Thyroid gland (tissue), 4 donors: ENCODE measurements at regions not wholly inside any gene's neighbourhood (a gene's known extent, or its start where the extent isn't known, plus 50 kb on each side); places are given as distances from the start of the nearest gene placed in this dataset.
A peak's percentile ranks its signal among the peaks of the same experiment; 100 is the strongest.
"Not testable (repeated sequence)": the region's sequence is repeated elsewhere in the genome, so short reads cannot be mapped to it uniquely, and the experiment has no call there.

Source experiments
- DNase-seq, 2 donors: peaks; one replicate each; pipeline ENCODE4 v3.0.0-alpha.2; 2019
- H3K27ac ChIP-seq, 3 donors: fragments of 200-600 bp; sonication (generic); 1 replicate in 2 of 3; 2 replicates in 1 of 3; pipeline ENCODE4 v1.5.1; 2016 to 2019; ENCODE audit warnings: mild to moderate bottlenecking in 1 of 3, moderate library complexity in 1 of 3
- H3K27me3 ChIP-seq: fragments of 200-600 bp; sonication (generic); one replicate; pipeline ENCODE4 v1.5.1; 2019
- H3K36me3 ChIP-seq, 2 donors: fragments of 200-600 bp; sonication (generic); one replicate each; pipeline ENCODE4 v1.5.1; 2016 to 2019
- H3K4me1 ChIP-seq, 2 donors: fragments of 200-600 bp; sonication (generic); one replicate each; pipeline ENCODE4 v1.5.1; 2017 to 2019
- H3K4me3 ChIP-seq, 3 donors: fragments of 200-600 bp; sonication (generic); replicated peaks in 1 of 3; 1 replicate in 2 of 3; 2 replicates in 1 of 3; pipeline ENCODE4 v1.5.1; 2016; ENCODE audit warnings: mild to moderate bottlenecking in 1 of 3
- H3K9me3 ChIP-seq: fragments of 200-600 bp; sonication (generic); one replicate; pipeline ENCODE4 v1.5.1; 2017
- POLR2A ChIP-seq, 2 donors: fragments of 450-650 bp; IDR thresholded peaks; one replicate each; pipeline ENCODE4 v1.6.1; 2017; ENCODE audit warnings: antibody characterized with exemption in 2 of 2, mild to moderate bottlenecking in 2 of 2, moderate library complexity in 1 of 2
- WGBS, 2 donors: methylation state at CpG; one replicate each; pipeline ENCODE4 v1.1.5; 2017; 5-methylcytosine and 5-hydroxymethylcytosine counted together
- intact Hi-C: fragments of 100-400 bp; cut with DNase I; formaldehyde crosslinking; loops from one replicate; pipeline ENCODE4 v1.15.1; 2023
- TF ChIP-seq, protein P1 (sequence below), 6 experiments: fragments of 200-600 bp in 3 of 6; fragments of 450-650 bp in 3 of 6; sonication (generic) in 3 of 6; IDR thresholded peaks; one replicate each; pipeline ENCODE4 v1.5.1; 2016 to 2019; ENCODE audit warnings: antibody characterized with exemption in 6 of 6, mild to moderate bottlenecking in 2 of 6, inconsistent platforms in 1 of 6, moderate library complexity in 1 of 6

DNA sequence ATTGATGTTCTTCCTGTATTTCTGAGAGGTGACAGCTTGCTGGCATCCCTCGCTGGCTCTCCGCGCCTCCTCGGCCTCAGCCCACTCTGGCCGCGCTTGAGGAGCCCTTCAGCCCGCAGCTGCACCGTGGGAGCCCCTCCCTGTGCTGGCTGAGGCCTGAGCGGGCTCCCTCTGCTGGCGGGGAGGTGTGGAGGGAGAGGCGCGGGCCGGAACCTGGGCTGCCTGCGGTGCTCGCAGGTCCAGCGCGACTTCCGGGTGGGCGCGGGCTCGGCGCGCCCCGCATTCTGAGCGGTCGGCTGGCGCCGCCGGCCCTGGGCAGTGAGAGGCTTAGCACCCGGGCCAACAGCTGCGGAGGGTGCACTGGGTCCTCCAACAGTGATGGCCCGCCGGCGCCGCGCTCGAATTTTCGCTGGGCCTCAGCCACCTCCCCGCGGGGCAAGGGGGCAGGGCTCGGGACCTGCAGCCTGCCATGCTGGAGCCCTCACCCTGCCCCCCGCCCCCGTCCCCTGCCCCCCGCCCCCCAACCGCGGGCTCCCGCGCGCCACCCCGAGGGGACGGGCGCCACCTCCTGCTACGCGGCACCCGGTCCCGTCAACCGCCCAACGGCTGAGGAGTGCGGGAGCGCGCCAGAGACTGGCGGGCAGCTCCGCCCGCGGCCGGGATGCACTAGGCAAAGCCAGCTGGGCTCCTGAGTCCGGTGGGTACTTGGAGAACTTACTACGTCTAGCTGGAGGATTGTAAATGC lies 1353.4 kb upstream of the CDH18 start:
- H3K4me1 ChIP-seq, H3K27me3 ChIP-seq, intact Hi-C loops, H3K4me3 ChIP-seq, H3K27ac ChIP-seq, H3K36me3 ChIP-seq, H3K9me3 ChIP-seq: not testable (repeated sequence)
- WGBS, 2 donors: 53 to 79% methylated on average over 3 to 4 of the region's 68 CpGs
- DNase-seq: peak in 1 of 2 donors; percentile 3

DNA sequence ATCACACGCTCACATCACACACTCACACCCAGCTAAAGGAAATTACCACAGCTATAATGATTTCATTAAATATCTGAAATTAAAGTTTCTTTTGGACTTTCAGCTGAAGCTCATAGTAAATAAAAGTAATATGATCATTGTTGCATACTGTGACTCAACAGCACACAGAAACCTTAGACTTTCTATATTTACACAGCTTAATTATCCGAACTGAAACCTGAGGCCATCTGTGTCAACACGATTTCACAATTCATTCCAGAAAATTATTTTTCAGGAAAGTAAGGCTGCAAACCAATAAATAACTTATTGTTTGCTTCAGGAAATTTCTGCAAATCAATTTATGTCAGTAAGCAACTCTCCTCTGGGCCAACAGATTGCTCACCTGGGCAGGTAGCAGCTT lies 1352.2 kb upstream of the CDH18 start:
- H3K27me3 ChIP-seq, H3K36me3 ChIP-seq, H3K9me3 ChIP-seq, intact Hi-C loops, H3K4me3 ChIP-seq, H3K27ac ChIP-seq, H3K4me1 ChIP-seq, DNase-seq: not testable (repeated sequence)
- 92 to 98% methylated on average over 3 of the region's 3 CpGs for WGBS, 2 donors

DNA sequence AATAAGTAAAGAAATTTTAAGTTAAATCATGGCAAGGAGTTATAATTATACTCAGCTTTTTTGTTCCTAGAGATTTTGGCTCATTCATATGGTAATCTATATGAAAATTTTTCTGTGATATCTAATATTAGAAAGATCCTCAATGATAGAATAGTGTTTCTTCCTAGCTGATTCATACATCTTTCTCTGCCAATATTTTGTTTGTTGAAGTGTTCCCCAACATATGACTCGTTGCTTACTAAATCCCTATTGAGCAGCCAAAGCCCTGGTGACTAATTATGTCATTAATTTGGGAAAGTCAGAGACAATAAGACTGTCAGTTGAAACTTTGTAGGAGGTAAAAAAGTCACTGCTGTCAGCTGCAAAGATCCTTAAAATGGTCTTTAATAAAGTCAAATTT lies 1348.5 kb upstream of the CDH18 start:
- intact Hi-C loops, H3K9me3 ChIP-seq, H3K4me1 ChIP-seq, H3K4me3 ChIP-seq, H3K36me3 ChIP-seq, H3K27ac ChIP-seq, DNase-seq, H3K27me3 ChIP-seq: not testable (repeated sequence)
- WGBS, 2 donors: 41 to 52% methylated on average over 1 of the region's 1 CpG

DNA sequence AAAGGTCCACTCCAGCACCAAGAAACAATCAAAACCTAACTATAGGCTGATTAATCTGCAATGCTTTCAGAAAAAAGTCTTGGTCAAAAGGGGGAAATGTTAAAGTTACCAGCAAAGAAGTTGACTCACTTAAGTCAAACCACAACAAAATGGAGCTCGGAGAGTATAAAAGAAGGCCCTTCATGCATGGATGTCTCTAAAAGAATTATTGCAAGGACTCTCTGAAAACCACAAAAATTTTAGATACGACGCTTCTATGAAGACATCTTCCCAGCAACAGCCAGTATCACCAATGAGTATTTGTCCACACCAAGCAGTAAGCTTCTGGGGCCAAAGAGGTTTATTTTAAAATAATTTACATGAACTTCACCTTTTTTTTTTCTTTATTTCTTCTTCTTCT lies 1327.4 kb upstream of the CDH18 start:
- DNase-seq, intact Hi-C loops, H3K27ac ChIP-seq, H3K27me3 ChIP-seq, H3K9me3 ChIP-seq, H3K36me3 ChIP-seq, H3K4me1 ChIP-seq, H3K4me3 ChIP-seq: not testable (repeated sequence)
- 90 to 92% methylated on average over 3 of the region's 3 CpGs for WGBS, 2 donors

DNA sequence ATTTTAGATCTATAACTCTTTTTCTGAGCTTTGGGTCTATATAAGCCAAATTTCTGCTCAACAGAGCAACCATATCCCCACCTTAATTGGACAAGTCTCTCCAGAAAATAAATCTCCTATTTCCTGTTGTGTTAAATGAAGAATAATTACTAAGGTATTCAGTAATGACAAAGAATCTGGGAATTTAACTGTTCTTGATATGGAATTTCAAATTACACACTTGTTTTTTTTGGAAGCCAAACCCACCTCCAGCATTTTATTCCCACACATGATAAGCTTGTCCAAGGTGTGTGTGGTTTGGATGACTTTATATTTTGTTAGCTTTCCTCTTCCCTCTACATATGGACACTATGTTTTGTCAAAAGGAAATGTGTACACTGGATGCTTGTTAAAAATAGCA lies 1313.2 kb upstream of the CDH18 start:
- DNase-seq, H3K27me3 ChIP-seq, H3K4me3 ChIP-seq, intact Hi-C loops, H3K27ac ChIP-seq, H3K4me1 ChIP-seq, H3K9me3 ChIP-seq, H3K36me3 ChIP-seq: not testable (repeated sequence)

DNA sequence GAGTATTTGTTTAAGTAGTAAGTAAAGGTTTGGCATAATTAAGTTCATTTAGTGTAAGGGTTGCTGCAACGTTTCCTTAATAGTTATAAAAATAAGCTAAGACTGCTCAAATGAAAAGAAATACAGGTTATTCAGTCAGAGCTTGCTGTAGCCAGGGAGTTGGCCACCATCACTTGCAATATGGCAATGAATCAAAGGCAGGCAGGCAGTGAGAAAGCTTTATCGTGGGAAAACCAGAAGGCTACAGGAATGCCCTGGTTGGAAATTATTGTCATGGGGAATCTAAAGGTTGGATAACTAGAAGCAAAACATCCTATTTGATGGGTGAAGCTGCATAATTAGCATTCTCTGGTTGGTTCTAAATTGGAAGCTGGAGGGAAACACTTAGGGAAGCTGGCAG lies 1286.4 kb upstream of the CDH18 start:
- H3K27me3 ChIP-seq, DNase-seq, H3K4me1 ChIP-seq, intact Hi-C loops, H3K27ac ChIP-seq, H3K9me3 ChIP-seq, H3K4me3 ChIP-seq, H3K36me3 ChIP-seq: not testable (repeated sequence)
- 59 to 64% methylated on average over 2 of the region's 2 CpGs for WGBS, 2 donors

DNA sequence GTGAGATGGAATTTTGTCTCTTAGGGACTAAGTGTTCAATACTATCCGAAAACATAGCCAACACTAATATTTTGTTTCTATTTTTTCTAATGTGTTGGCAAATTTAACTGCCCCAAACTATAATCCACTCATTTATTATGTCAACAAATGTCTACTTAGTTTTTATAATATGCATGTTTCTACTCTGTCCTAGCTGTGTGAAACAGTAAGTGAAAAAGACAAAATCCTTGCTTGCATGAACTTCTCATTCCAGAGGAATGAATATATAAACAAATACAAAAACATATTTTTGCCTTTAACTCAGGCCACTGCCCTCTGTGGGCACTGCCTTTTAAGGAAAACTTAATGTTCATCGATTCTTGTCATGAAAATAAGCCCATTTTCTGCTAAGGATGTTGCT lies 1275.4 kb upstream of the CDH18 start:
- WGBS, 2 donors: 77 to 78% methylated on average over 2 of the region's 2 CpGs
- H3K27ac ChIP-seq: no peak overlapping the region
- intact Hi-C loops: no loop called here
- TF ChIP-seq POLR2A (IDR thresholded peaks at IDR 0.05): no peak
- TF ChIP-seq, protein P1, sequence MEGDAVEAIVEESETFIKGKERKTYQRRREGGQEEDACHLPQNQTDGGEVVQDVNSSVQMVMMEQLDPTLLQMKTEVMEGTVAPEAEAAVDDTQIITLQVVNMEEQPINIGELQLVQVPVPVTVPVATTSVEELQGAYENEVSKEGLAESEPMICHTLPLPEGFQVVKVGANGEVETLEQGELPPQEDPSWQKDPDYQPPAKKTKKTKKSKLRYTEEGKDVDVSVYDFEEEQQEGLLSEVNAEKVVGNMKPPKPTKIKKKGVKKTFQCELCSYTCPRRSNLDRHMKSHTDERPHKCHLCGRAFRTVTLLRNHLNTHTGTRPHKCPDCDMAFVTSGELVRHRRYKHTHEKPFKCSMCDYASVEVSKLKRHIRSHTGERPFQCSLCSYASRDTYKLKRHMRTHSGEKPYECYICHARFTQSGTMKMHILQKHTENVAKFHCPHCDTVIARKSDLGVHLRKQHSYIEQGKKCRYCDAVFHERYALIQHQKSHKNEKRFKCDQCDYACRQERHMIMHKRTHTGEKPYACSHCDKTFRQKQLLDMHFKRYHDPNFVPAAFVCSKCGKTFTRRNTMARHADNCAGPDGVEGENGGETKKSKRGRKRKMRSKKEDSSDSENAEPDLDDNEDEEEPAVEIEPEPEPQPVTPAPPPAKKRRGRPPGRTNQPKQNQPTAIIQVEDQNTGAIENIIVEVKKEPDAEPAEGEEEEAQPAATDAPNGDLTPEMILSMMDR (IDR thresholded peaks at IDR 0.05): no peak
- no peaks in the 10 kb centered on the region for H3K4me1 ChIP-seq
- no peaks in the 10 kb centered on the region for H3K36me3 ChIP-seq
- DNase-seq: no peak
- no peaks in the 10 kb centered on the region for H3K9me3 ChIP-seq
- H3K27me3 ChIP-seq: no peaks in the 10 kb centered on the region
- H3K4me3 ChIP-seq: no peak overlapping the region

DNA sequence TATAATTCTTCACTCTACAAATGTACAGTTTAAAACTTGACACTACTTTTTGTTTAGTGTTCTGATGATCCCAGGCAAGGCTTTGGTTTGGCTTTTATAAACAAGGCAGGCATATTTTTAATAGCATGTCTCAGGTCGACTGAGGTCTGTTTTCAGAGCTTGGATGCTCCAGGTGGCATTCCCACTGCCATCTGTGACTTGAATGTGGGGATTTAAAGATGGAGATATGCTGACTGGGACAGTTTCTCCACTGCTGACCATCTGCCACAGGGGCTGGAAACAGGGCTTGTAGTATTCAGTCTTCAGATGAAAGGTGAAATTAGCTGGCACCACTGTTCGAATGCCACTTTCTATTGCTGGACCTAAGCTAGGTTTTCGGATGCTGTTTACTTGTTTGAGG lies 1266.2 kb upstream of the CDH18 start:
- Histone ChIP-seq H3K27ac (no peak overlapping the region), H3K4me1 (no peaks in the 10 kb centered on the region), H3K36me3 (no peaks in the 10 kb centered on the region), H3K27me3 (no peaks in the 10 kb centered on the region), H3K4me3 (no peak overlapping the region), H3K9me3 (no peaks in the 10 kb centered on the region)
- intact Hi-C loops: no loop called here
- no peak for DNase-seq
- TF ChIP-seq POLR2A (IDR thresholded peaks at IDR 0.05): no peak
- TF ChIP-seq, protein P1 (IDR thresholded peaks at IDR 0.05): no peak
- WGBS, 2 donors: 88 to 89% methylated on average over 3 of the region's 3 CpGs
